CD14-positive monocyte (primary cell): ENCODE measurements at regions not wholly inside any gene's neighbourhood (a gene's known extent, or its start where the extent isn't known, plus 50 kb on each side); places are given as distances from the start of the nearest gene placed in this dataset.

Experiments
- DNase-seq, 3 donors: peaks; one replicate each; pipeline ENCODE4 v3.0.0-alpha.2; 2011 to 2022
- H2AFZ ChIP-seq: 2 replicates; pipeline ENCODE4 v1.6.0; 2012; ENCODE audit warnings: mild to moderate bottlenecking, low read depth, low read length, inconsistent platforms; ENCODE audit not compliant: insufficient read depth, poor library complexity, severe bottlenecking
- H3K27ac ChIP-seq, 2 donors: 1 replicate in 1 of 2; 2 replicates in 1 of 2; pipeline ENCODE4 v1.5.1; 2012 to 2013; ENCODE audit warnings: low read length in 2 of 2, control low read depth in 1 of 2, inconsistent platforms in 1 of 2, low read depth in 1 of 2, mild to moderate bottlenecking in 1 of 2
- H3K27me3 ChIP-seq, 2 donors: one replicate each; pipeline versions ENCODE4 v1.6.0 to v1.6.1; 2011 to 2013; ENCODE audit warnings: low read length in 2 of 2; ENCODE audit not compliant: control insufficient read depth in 2 of 2, insufficient read depth in 2 of 2
- H3K36me3 ChIP-seq, 2 donors: replicated peaks in 1 of 2; 1 replicate in 1 of 2; 2 replicates in 1 of 2; pipeline versions ENCODE4 v1.5.1 to v1.6.1; 2012 to 2013; ENCODE audit warnings: low read length in 2 of 2, control low read depth in 1 of 2, inconsistent platforms in 1 of 2, mild to moderate bottlenecking in 1 of 2; ENCODE audit not compliant: insufficient read depth in 2 of 2, control insufficient read depth in 1 of 2
- H3K4me1 ChIP-seq, 2 donors: 1 replicate in 1 of 2; 2 replicates in 1 of 2; pipeline versions ENCODE4 v1.5.1 to v1.6.1; 2012 to 2013; ENCODE audit warnings: low read length in 2 of 2, control low read depth in 1 of 2, inconsistent platforms in 1 of 2, mild to moderate bottlenecking in 1 of 2, moderate library complexity in 1 of 2; ENCODE audit not compliant: insufficient read depth in 2 of 2, control insufficient read depth in 1 of 2
- H3K4me2 ChIP-seq: replicated peaks from 2 replicates; pipeline ENCODE3; 2012; ENCODE audit warnings: low read length, moderate library complexity, mild to moderate bottlenecking; ENCODE audit not compliant: poor library complexity, severe bottlenecking; ENCODE audit errors: extremely low read depth
- H3K4me3 ChIP-seq, 3 experiments: fragments of 200-600 bp in 1 of 3; sonication (generic) in 1 of 3; replicated peaks in 1 of 3; 1 replicate in 2 of 3; 2 replicates in 1 of 3; pipeline ENCODE4 v1.5.1; 2011 to 2013; ENCODE audit warnings: low read length in 3 of 3, mild to moderate bottlenecking in 3 of 3, control low read depth in 2 of 3, low read depth in 2 of 3, inconsistent platforms in 1 of 3, moderate library complexity in 1 of 3
- H3K79me2 ChIP-seq: 2 replicates; pipeline ENCODE4 v1.6.0; 2012; ENCODE audit warnings: mild to moderate bottlenecking, control low read depth, inconsistent platforms, low read length, moderate library complexity; ENCODE audit not compliant: insufficient read depth
- H3K9ac ChIP-seq: 2 replicates; pipeline ENCODE4 v1.6.0; 2017; ENCODE audit warnings: low read length, mild to moderate bottlenecking; ENCODE audit not compliant: insufficient read depth, poor library complexity, severe bottlenecking
- H3K9me3 ChIP-seq, 2 donors: replicated peaks in 1 of 2; 1 replicate in 1 of 2; 2 replicates in 1 of 2; pipeline versions ENCODE4 v1.5.1 to v1.6.1; 2012 to 2013; ENCODE audit warnings: low read length in 2 of 2, control low read depth in 1 of 2; ENCODE audit not compliant: control insufficient read depth in 1 of 2, insufficient read depth in 1 of 2
- H4K20me1 ChIP-seq: 2 replicates; pipeline ENCODE4 v1.6.0; 2012; ENCODE audit warnings: mild to moderate bottlenecking, low read length, control low read depth, moderate library complexity; ENCODE audit not compliant: insufficient read depth
- H3K27ac Mint-ChIP-seq, 7 donors: one replicate each; pipeline ENCODE4 v1.8.0; 2020; ENCODE audit warnings: mild to moderate bottlenecking in 7 of 7, mixed read lengths in 7 of 7, moderate library complexity in 6 of 7, inconsistent platforms in 2 of 7
- H3K27me3 Mint-ChIP-seq, 3 donors: one replicate each; pipeline ENCODE4 v1.8.0; 2021 to 2022; ENCODE audit warnings: low read depth in 3 of 3, mild to moderate bottlenecking in 3 of 3, mixed read lengths in 3 of 3, moderate library complexity in 3 of 3, inconsistent platforms in 1 of 3
- H3K36me3 Mint-ChIP-seq, 2 donors: one replicate each; pipeline ENCODE4 v1.8.0; 2020; ENCODE audit warnings: mixed read lengths in 2 of 2, inconsistent platforms in 1 of 2, mild to moderate bottlenecking in 1 of 2
- H3K4me1 Mint-ChIP-seq: one replicate; pipeline ENCODE4 v1.8.0; 2020; ENCODE audit warnings: mild to moderate bottlenecking, mixed read lengths
- H3K4me3 Mint-ChIP-seq, 2 donors: one replicate each; pipeline ENCODE4 v1.8.0; 2020; ENCODE audit warnings: mild to moderate bottlenecking in 2 of 2, mixed read lengths in 2 of 2, moderate library complexity in 1 of 2
- H3K9me3 Mint-ChIP-seq, 7 donors: one replicate each; pipeline ENCODE4 v1.8.0; 2020 to 2022; ENCODE audit warnings: mixed read lengths in 7 of 7, mild to moderate bottlenecking in 6 of 7, moderate library complexity in 6 of 7, inconsistent platforms in 2 of 7
- CTCF ChIP-seq: fragments of 200-600 bp; IDR thresholded peaks from one replicate; pipeline ENCODE4 v1.8.0; 2022; ENCODE audit warnings: antibody characterized with exemption, mild to moderate bottlenecking
- WGBS: methylation state at CpG from one replicate; pipeline ENCODE4 v1.1.5; 2013; ENCODE audit warnings: missing lambda C conversion rate; ENCODE audit not compliant: insufficient coverage; 5-methylcytosine and 5-hydroxymethylcytosine counted together
- intact Hi-C, 2 donors: fragments of 100-400 bp; cut with micrococcal nuclease; formaldehyde crosslinking; loops; one replicate each; pipeline versions ENCODE4 v1.15.0 to v1.15.1; 2023

- DNase-seq, result no peak
- intact Hi-C loops, result no loop called here
- Histone ChIP-seq H3K27me3 (no peaks in the 10 kb centered on the region), H3K79me2 (no peaks in the 10 kb centered on the region), H3K9me3 (peaks cover 0 to 14% of the 10 kb centered on the region in 2 donors), H3K4me2 (no peak overlapping the region), H4K20me1 (no peaks in the 10 kb centered on the region), H3K4me1 (no peaks in the 10 kb centered on the region), H3K4me3 (no peak overlapping the region), H3K27ac (no peak overlapping the region), H3K9ac (no peak overlapping the region), H2AFZ (no peak overlapping the region), H3K36me3 (no peaks in the 10 kb centered on the region)
- Mint-ChIP-seq H3K27me3 (peaks cover 0 to 1% (median 0%) of the 10 kb centered on the region in 3 donors), H3K27ac (no peak overlapping the region), H3K9me3 (peaks cover 8 to 29% (median 13%) of the 10 kb centered on the region in 7 donors), H3K4me3 (no peak overlapping the region), H3K36me3 (no peaks in the 10 kb centered on the region), H3K4me1 (no peaks in the 10 kb centered on the region)
- no peak for TF ChIP-seq CTCF
- no CpG with 5 or more reads among the region's 3 CpGs for WGBS
Observed at GRCh38 chr6:74901576-74901975, 304.3 kb downstream of the COL12A1 start.

GRCh38 chr6:74899416-74899815, 306.4 kb downstream of the COL12A1 start:
- no peak for DNase-seq
- no peaks in the 10 kb centered on the region for H3K36me3 ChIP-seq
- H3K9me3 ChIP-seq, result peaks cover 0 to 14% of the 10 kb centered on the region in 2 donors
- H4K20me1 ChIP-seq, result no peaks in the 10 kb centered on the region
- no peaks in the 10 kb centered on the region for H3K4me1 Mint-ChIP-seq
- H3K4me3 Mint-ChIP-seq, result no peak overlapping the region
- TF ChIP-seq CTCF, result no peak
- no peaks in the 10 kb centered on the region for H3K4me1 ChIP-seq
- H2AFZ ChIP-seq, result no peak overlapping the region
- no peaks in the 10 kb centered on the region for H3K79me2 ChIP-seq
- H3K27me3 ChIP-seq, result no peaks in the 10 kb centered on the region
- H3K4me3 ChIP-seq, result no peak overlapping the region
- H3K27ac Mint-ChIP-seq, result no peak overlapping the region
- peaks cover 6 to 21% (median 9%) of the 10 kb centered on the region in 7 donors for H3K9me3 Mint-ChIP-seq
- H3K9ac ChIP-seq, result no peak overlapping the region
- no peak overlapping the region for H3K4me2 ChIP-seq
- intact Hi-C loops, result no loop called here
- H3K27ac ChIP-seq, result no peak overlapping the region
- WGBS, result 83% methylated on average over 2 of the region's 4 CpGs
- H3K27me3 Mint-ChIP-seq, result no peaks in the 10 kb centered on the region
- H3K36me3 Mint-ChIP-seq, result no peaks in the 10 kb centered on the region
